ENCODE measurements at regions not wholly inside any gene's neighbourhood (a gene's known extent, or its start where the extent isn't known, plus 50 kb on each side); places are given as distances from the start of the nearest gene placed in this dataset.

- DNase-seq: no peak
These were observed 306.1 kb downstream of the QKI start for GRCh38 chr6:163720460-163721235.

GRCh38 chr6:163720005-163720404, 305.5 kb downstream of the QKI start:
- DNase-seq: no peak

GRCh38 chr6:163719028-163719742, 304.7 kb downstream of the QKI start:
- no peak for DNase-seq

GRCh38 chr6:163718537-163718936, 304.0 kb downstream of the QKI start:
- no peak for DNase-seq

- DNase-seq: no peak
These were observed 302.7 kb downstream of the QKI start for GRCh38 chr6:163717106-163717764.

GRCh38 chr6:163716690-163717089, 302.2 kb downstream of the QKI start:
- DNase-seq: no peak

- no peak for DNase-seq
These were observed 301.3 kb downstream of the QKI start for GRCh38 chr6:163715846-163716245.

GRCh38 chr6:163714179-163714578, 299.7 kb downstream of the QKI start:
- no peak for DNase-seq

- no peak for DNase-seq
These were observed 298.5 kb downstream of the QKI start for GRCh38 chr6:163712981-163713380.

- DNase-seq: no peak
These were observed 298.0 kb downstream of the QKI start for GRCh38 chr6:163712566-163712961.

- peak; percentile 23 for DNase-seq
These were observed 297.4 kb downstream of the QKI start for GRCh38 chr6:163711615-163712565.

GRCh38 chr6:163710532-163711470, 296.3 kb downstream of the QKI start:
- no peak for DNase-seq

- peak in 1 of 2 donors; percentile 23 for DNase-seq
These were observed 295.2 kb downstream of the QKI start for GRCh38 chr6:163709693-163710092.

- DNase-seq: no peak
These were observed 294.7 kb downstream of the QKI start for GRCh38 chr6:163709255-163709654.

- no peak for DNase-seq
These were observed 293.9 kb downstream of the QKI start for GRCh38 chr6:163708466-163708865.

- no peak for DNase-seq
These were observed 293.2 kb downstream of the QKI start for GRCh38 chr6:163707387-163708355.

- DNase-seq: no peak
These were observed 292.1 kb downstream of the QKI start for GRCh38 chr6:163706500-163707087.

- no peak for DNase-seq
These were observed 291.4 kb downstream of the QKI start for GRCh38 chr6:163705923-163706322.

- DNase-seq: no peak
These were observed 288.2 kb downstream of the QKI start for GRCh38 chr6:163702736-163703135.
